ENCODE measurements at regions not wholly inside any gene's neighbourhood (a gene's known extent, or its start where the extent isn't known, plus 50 kb on each side); places are given as distances from the start of the nearest gene placed in this dataset.

DNA sequence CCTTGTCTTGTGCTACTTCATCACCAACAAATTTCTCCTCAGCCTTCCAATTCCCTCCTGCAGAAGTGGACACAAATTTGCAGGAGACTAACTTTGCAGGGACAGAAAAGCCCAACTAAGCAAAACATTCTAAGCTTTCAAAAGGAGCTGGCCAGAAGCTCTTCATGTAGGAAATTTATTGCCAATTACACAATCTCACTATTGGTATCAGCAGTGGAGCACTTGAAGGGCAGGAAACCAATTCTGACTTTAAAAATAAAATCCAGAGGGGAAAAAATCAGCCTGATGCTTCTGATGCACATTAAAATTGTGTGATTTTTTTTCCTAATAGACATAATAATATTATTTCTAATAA is 193.3 kb downstream of the LY86 start:
- no peak for DNase-seq (ENCODE audit: low spot score)

DNA sequence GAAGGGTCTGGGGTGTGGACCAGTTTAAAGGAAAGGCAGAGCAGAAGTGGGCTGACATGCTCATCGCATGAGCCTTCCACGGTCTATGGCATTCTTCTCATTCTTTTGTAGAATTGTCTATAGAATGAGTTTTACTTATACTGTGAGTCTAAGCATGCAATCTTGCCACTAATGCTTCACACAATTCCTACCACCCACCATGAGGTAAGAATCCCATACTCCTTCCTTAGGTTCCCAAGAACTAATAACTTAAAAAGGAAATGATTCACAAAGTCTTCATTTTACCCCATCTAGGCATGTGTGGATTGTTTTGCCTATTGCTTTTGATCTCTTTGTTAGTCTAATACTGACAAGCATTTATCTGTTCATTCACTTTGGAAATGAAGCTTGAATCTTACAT is 195.2 kb downstream of the LY86 start:
- no peak for DNase-seq (ENCODE audit: low spot score)

DNA sequence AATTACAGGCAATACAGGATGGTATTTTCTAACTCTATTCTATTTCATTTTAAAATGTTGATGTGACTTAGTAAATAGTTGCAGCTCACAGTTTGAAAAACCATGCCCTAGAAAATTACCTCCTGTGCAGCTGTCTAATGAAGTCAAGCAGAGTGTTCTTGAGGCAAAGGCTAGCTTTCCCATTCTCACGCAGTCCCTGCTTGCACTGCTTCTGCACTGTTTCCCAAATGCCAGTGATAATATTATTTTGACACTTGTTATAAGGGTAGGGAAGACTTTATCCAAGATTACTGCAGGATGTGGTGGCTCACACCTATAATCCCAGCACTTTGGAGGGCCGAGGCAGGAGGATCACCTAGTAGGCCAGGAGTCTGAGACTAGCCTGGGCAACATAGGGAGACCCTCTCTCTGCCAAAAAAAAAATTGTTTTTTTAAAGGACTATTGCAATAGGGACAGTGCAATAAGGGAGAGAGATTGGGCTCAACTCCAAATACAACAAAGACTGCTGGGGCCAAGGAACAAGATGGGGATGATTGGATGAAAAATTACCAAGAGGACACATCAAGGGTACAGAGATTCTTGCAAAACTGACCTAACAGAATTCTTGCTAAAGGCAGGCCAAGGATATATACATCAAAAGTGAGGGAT is 196.1 kb downstream of the LY86 start:
- no peak for DNase-seq (ENCODE audit: low spot score)

DNA sequence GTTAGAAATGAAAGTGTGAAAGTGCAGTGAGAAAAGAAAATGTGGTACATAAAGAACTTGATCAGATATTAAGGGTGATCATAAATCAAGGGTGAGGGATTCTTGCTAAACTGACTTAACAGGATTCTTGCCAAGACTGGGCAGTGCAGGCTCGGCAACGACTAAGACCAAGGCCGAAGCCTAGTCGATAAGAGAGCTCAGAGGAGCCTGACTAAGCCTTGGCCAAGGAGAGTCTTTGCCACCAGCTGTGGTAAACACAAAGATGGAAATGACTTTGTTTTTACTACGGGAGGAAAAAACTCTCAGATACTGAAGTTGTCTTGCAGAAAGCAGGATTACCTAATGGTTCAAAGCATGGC is 196.6 kb downstream of the LY86 start:
- DNase-seq (ENCODE audit: low spot score): no peak

DNA sequence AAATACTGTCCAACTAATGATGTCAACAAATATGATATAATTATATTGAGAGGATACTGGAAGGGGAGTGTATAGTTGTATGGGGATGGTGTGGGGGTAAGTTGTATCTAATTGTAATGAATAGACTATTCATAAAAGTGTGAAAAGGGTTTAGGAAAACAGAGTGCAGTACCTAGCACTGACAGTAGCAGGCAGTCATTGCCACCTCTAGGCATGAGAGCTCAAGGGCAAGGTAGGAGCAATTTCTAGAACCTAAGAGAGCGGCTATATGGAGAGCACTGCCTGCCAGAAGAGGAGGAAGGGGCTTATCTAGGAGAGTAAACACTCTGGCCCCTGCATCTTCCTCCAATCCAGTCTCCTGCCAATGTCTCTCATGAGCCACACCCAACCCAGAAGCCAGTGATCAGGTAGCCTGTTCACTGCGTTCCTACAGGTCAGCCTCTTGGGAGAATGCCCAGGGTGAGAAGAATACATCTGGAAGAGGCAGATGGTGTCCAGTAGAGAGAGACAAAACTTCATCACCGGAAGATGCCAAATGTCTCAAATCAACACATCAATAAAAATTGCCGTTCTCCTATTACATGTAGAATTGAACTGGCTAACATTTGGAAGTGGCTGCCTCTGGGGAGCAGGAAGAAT is 200.0 kb downstream of the LY86 start:
- DNase-seq (ENCODE audit: low spot score): no peak

DNA sequence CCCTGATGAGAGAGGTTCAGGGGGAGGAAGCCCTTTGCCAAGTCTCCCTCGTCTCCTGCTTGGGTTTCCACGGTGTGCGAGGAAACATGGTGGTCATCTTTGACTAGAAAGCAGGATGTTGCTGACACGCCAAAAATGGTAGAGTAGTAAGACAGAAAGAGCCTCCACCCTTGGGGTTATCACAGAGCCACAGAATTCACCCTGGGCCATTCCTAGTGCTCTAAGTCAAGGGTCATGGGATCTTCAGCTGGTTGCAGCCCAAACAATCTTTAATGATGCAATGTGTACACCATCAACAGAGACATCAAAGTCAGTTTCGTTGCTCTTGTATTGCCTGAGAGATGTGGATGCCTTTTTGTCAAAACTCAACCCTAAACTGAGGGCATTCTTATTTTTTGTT is 201.9 kb downstream of the LY86 start:
- DNase-seq (ENCODE audit: low spot score): no peak

DNA sequence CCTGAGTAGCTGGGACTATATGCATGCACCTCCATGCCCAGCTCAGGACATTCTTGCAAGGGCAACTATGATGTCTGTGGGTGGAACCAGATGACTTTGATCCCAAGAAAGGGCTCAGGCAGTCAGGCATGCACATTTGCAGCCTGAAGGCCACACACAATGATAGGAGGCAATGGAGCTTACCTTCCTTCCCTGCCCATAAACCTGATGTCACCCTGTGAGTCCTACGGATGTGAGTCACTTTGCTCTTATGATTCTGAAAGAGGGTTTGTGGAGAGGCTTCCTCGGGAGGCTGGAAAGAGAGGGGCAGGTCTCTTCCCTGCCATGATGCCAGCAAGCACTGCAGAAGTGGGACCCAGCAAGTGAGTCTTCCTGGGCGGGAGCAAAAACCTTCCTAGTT is 202.4 kb downstream of the LY86 start:
- DNase-seq (ENCODE audit: low spot score): no peak

DNA sequence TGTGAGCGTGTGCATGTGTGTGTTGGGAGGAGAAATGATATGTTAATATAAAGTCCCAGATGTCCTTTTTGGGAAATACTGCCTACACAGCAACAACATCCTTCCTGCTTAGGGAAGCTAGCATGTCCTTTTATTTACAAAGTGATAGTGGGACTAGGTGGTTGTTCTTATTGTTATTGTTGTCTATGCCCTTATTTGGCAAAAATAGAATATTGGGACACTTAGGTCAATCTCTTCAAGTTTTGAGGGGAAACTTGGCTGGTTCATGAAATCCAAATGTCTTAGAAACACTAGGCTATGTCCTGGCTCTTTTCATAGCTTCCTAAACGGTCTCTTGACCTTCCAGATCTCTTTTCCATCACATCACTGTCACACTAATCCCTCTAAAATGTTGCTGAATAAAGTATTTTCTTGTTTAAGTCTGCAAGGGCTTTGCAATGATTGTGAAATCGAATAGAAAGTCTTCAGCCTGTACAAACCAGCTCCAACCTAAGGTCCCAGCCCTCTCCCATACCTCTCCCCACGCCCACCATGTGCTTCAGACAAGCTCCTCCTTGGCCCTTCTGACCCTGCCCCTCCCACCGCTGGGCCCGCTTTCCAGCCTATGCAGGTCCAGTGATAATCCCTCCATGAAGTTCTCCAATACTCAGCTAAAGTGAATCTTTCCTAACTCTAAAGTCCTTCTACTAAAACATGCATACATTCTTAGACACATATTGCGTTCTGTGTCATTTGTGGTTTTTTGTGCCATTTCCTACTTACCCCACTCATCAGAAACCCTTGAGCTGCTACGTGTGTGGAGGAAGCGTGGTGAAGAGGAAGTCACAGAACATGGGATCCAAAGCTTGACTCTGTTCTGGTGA is 205.1 kb downstream of the LY86 start:
- no peak for DNase-seq (ENCODE audit: low spot score)

DNA sequence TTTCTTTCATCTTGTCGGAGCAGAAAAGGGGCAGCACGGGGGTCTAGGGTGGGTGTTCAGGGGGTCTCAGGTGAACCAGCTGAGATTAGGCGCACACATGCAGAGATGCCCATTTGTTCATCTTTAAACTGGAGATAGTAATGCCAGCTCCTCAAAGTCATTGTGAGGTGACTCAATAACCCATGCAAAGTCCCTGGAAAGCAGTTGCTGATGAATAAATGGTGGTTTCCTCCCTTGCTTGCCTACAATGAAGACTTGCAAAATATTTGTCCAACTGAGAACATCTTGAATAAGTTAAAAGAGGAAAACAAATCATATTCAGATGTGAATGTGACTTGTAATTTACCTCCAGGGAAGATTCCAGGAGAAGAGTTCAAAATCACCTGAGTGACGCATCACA is 206.9 kb downstream of the LY86 start:
- no peak for DNase-seq (ENCODE audit: low spot score)

DNA sequence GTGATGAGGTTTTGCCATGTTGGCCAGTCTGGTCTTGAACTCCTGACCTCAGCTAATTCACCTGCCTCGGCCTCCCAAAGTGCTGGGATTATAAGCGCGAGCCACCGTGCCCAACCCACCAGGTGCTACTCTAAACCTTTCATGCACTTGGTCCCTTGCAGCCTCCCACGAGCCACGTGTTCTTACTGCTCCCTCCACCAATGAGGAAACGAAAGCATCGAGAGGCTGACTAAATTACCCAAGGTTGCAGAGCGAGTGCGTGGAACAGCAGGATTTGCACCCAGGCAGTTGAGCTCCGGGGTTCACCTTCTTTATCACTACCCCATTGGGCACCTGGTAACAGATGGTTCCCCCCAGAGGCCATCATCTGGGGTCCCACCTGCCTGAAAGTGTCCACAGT is 208.3 kb downstream of the LY86 start:
- no peak for DNase-seq (ENCODE audit: low spot score)

DNA sequence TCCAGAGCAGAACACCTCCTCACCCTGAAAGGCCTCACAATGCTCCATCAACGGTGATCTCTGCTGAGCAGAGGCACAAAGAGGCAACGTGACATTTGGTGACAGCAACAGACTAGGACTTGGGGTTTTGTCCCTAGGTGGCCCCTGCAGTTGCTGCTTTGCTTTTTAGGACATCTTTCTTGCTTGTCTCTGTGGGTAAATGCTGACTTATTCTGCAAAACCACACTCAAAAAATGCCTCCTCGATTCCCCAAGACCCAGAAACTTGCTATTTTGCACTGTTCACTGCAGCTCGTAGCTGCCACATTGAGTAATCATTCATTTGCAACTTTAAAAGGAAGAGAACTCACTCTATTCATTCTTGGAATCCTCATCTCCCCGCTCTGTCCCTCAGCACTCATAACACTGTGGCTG is 209.9 kb downstream of the LY86 start:
- no peak for DNase-seq (ENCODE audit: low spot score)

DNA sequence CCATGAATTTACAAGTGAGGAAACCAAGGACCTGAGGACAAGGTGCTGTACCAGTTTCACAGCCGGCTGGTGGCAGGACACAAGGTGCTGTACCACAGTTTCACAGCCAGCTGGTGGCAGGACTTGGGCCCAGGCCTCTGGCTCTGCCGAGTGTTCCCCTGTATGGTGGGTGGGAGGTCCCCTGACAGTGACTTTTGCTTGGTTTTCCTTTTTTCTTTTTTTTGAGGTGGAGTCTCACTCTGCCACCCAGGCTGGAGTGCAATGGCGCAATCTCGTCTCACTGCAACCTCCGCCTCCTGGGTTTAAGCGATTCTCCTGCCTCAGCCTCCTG is 212.4 kb downstream of the LY86 start:
- DNase-seq (ENCODE audit: low spot score): no peak

DNA sequence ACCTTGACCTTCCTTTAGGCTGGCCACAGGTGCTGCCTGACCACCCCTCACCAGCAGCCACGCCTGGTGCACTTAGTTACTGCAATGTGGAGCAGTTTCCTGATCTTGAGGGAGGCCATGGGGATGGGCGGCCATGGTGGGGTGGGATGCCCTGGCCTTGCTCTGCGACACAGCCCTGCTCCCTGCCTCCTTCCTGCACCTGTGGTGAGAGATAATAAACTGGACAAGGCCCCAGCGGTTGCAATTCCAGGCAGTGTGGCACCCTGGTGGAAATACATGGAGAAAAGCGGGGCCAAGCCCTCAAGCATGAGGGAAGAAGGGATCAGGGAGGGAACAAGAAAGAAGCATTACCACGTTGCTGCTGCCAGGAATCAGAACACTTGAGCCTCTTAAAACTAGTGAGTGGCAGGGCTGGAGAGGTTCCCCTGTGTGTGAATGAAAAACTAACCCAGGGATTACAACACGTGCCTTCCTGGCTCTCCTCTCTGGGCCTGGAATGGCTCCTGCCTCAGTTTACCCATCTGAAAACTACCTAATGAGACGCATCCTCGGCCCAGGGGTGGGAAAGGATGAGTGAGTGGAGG is 213.2 kb downstream of the LY86 start:
- DNase-seq (ENCODE audit: low spot score): no peak

DNA sequence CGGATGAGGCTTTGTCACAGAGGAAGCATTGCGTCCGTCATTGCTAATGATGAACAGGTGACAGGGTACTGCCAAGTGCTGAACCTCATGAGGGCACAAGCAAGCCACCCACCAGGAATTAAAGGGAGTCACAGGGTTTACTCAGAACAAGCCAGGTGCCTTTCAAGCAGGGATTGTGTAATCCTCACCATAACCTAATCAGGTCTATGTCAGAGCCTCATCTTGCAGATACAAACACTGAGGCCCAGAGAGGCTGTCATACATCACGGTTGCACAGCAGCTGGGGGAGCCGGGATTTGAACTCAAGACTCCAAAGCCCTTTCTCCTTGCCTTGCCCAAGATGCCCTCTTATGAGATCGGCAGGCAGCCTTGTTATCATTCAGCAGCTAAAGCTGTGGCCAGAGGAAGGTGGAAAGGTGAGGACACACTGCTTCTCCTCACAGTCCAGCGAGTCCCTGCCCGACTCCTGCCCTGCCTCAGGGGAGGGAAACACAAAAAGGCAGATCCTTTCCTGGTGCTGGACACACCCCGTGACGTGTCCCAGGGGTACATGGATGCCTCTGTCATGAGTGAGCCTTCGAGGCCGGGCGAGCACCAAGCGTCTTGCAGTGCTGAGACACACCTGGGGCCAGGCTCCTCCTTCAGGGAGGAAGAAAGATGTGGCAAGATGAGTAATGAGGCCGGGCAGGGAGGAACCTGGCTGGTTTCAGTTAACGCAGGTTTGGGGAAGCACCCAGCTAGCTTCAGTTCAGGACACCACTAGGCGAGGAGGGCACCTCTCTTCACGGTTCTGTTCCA is 214.9 kb downstream of the LY86 start:
- DNase-seq (ENCODE audit: low spot score): no peak

DNA sequence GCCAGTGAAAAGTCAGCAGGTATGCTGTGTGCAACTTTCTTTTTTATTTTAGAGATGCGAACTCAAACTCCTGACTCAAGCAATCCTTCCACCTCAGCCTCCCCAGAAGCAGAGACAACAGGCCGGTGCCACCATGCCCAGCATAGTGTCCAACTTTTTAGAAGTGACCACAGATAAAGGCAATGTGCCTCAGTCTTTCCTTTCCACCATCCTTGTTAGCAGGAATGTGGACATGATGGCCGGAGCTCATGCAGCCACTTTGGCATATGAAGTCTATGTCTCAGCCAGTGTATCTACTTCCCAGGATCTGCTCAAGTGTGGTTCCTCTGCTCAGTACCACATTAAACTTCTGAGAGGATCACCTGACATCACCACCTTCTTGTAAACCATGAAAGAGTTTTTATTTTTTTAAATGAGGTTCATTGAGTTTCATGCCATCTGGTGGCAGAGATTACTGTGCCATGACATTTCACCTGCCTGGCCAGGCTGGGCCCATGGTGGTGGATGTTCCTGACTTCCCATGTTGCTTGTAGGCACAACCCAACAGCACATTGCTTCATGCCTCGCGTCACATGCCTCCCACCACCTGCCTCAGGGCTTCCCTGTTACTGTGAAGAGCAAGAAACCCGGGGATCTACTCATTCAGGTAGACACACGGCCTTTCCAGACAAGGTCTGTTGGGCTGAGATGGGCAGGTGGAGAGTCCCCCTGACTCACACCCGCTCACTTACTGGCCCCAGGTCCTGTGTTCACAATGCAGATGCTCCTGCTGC is 216.5 kb downstream of the LY86 start:
- DNase-seq (ENCODE audit: low spot score): no peak

DNA sequence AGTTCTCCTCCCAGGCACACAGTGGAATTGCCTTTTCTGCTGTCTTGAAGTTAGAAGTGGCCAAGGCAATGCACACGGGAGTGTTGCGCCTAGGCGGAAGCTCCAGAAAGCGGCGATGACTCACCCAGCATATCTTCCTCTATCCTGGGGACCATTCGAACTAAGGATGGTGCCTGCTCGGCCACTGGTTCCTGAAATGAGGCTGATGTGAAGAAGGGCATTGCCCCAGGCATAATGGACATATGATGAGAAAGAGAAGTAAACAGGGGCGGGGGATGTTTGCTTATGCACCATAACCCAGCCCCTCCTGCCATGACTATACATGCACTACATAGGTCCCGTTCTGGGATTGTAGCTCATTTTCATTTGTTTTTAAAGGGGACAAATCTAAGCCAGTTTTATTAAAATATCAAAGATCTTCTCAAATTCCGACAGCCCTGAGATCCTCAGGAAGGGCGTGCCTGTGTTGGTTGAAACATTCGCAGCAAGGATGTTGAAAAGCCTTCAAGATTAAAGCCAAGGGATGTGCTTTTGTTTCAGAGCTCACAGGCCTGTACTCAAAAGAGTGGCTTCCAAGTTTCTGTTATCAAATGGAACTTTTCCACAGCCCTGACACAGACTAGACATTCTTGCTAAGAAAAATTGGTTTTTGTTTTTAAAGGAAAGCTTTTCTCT is 218.5 kb downstream of the LY86 start:
- DNase-seq (ENCODE audit: low spot score): no peak

DNA sequence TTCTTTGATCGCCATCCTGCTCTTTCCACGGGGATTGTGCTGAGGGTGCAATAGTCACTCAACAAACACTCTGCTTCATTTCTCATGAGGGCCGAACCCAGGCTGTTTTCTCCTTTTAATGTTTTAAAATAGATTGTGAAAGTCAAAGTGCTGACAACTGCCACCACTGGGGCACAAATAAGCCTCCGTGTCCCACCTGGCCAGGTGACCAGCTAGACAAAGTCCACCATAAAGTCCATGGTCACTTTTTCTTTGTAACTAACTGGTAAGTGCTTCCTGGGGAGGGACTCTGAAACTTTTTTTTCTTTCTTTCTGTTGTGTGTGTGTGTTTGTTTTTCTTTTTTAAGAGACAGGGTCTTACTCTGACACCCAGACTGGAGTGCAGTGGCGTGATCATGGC is 219.8 kb downstream of the LY86 start:
- DNase-seq (ENCODE audit: low spot score): no peak

DNA sequence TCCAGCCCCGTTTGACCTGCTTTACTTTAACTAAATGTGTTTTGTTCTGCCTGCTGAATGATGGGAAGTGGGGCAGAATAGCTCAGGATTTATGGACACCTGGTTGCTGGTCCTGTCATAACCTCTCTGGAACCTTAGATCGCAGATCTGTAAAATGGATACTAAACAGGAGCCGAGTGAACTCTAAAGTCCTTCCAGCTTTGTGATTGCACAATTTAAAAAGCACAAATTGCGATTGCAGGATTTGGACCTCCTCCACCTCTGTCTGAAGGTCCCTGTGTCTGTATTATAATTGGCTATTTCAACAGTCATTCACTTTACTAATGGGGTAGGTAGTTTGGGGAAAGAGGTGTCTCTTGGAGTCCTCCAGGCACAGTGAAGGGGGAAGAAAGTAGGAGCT is 220.4 kb downstream of the LY86 start:
- DNase-seq (ENCODE audit: low spot score): no peak

DNA sequence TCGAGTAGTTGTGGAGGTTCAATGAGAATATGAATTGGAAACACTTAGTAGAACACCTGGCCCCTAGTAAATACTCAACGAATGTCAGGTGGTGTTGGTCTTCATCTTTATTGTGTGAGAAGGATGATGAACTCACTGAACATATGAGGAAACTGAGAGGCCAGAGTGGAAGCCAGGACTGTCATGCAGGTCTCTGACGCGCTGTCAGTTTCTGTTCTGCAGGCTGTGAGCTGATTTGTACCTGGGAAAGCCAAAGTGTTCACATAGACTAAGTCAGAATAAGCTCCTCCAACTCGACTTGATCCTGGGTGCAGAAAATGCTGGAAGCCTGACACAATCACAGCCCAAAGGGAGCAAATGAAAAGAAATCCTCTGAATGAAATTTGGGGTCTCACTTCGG is 222.2 kb downstream of the LY86 start:
- no peak for DNase-seq (ENCODE audit: low spot score)

DNA sequence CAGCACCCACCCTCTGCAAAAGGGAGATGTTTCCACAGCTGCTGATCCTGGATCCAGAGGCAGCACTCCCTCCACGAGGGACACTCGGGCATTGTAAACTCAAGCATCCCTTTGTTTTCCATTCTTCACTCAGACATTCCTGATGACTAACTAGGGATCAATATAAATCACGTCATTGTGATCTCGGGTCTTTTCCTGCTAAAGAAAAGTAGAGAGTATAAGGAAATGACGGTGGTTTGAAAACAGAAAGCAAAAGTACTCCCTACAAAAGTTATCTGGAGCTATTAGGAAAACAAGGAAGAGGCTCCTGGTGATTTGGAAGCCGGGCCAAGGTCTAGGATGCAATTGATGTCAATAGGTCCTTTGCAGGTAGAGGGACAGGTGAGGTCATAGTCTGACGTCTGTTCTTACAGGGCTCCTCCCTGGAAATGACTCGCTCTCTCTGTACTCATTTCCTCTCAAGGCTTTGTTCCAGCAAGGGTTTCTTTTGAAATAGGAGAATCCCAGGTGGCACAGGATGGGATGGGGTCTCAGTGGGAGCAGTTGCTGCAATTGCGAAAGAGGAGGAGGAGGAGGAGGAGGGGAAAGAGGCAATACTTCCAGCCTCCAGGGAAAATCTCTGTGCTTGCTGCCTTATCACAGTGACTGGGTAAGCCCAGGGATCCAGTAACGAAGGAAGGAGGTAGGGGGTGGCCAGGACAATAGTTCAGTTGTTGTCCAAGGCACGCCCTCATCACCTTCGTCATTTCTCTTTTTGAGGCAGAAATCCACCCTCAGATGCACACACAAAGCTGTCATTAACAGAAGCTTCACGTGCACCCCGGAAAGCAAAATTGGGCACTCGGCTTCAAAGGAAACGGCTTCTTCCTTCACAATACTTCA is 222.8 kb downstream of the LY86 start:
- DNase-seq (ENCODE audit: low spot score): no peak
